ENCODE measurements at regions not wholly inside any gene's neighbourhood (a gene's known extent, or its start where the extent isn't known, plus 50 kb on each side); places are given as distances from the start of the nearest gene placed in this dataset.

DNA sequence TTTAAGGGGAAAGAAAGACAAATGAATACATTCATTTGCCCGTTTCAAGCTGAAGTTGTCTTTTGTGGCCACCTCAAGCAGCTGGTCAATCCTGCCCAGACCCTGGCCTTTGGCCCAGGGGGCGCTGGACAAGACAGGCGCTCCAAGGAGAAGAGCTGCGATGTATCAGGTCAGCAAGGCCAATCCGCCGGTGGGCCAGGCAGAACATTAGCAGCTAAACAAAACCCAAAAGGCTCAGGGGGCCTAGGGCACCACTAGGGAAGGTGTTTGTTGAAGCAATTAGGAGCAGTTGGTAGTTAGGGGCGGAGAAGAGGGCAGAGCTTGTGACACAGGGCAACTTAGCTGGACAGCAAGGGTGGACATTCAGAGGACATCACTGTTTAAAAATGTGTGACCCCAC, 60.8 kb upstream of the TMEM33 start:
- TF ChIP-seq, protein P1, sequence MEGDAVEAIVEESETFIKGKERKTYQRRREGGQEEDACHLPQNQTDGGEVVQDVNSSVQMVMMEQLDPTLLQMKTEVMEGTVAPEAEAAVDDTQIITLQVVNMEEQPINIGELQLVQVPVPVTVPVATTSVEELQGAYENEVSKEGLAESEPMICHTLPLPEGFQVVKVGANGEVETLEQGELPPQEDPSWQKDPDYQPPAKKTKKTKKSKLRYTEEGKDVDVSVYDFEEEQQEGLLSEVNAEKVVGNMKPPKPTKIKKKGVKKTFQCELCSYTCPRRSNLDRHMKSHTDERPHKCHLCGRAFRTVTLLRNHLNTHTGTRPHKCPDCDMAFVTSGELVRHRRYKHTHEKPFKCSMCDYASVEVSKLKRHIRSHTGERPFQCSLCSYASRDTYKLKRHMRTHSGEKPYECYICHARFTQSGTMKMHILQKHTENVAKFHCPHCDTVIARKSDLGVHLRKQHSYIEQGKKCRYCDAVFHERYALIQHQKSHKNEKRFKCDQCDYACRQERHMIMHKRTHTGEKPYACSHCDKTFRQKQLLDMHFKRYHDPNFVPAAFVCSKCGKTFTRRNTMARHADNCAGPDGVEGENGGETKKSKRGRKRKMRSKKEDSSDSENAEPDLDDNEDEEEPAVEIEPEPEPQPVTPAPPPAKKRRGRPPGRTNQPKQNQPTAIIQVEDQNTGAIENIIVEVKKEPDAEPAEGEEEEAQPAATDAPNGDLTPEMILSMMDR (IDR thresholded peaks at IDR 0.05): no peak
- TF ChIP-seq POLR2A (IDR thresholded peaks at IDR 0.05): no peak

Data from esophagus squamous epithelium (tissue), 4 donors.